Right atrium auricular region (tissue), 2 donors: ENCODE measurements at regions not wholly inside any gene's neighbourhood (a gene's known extent, or its start where the extent isn't known, plus 50 kb on each side); places are given as distances from the start of the nearest gene placed in this dataset.
"Not testable (repeated sequence)": the region's sequence is repeated elsewhere in the genome, so short reads cannot be mapped to it uniquely, and the experiment has no call there.

Source experiments
- DNase-seq: peaks from one replicate; pipeline ENCODE4 v3.0.0-alpha.2; 2019; ENCODE audit warnings: low spot score
- H3K27ac ChIP-seq, 2 donors: fragments of 200-600 bp; sonication (generic); 1 replicate in 1 of 2; 2 replicates in 1 of 2; pipeline ENCODE4 v1.5.1; 2016 to 2019
- H3K27me3 ChIP-seq, 2 donors: fragments of 200-600 bp; sonication (generic); one replicate each; pipeline versions ENCODE4 v1.5.1 to v1.6.0; 2017 to 2019
- H3K36me3 ChIP-seq: fragments of 200-600 bp; sonication (generic); one replicate; pipeline ENCODE4 v1.5.1; 2016
- H3K4me1 ChIP-seq, 2 donors: fragments of 200-600 bp; sonication (generic); one replicate each; pipeline versions ENCODE4 v1.5.1 to v1.6.0; 2017 to 2019
- H3K4me3 ChIP-seq, 2 donors: fragments of 200-600 bp; sonication (generic); 1 replicate in 1 of 2; 2 replicates in 1 of 2; pipeline ENCODE4 v1.5.1; 2017 to 2019; ENCODE audit warnings: mild to moderate bottlenecking in 1 of 2, moderate library complexity in 1 of 2
- H3K9me3 ChIP-seq, 2 donors: fragments of 200-600 bp; sonication (generic); one replicate each; pipeline ENCODE4 v1.5.1; 2019
- CTCF ChIP-seq, 2 donors: fragments of 200-600 bp; sonication (generic); IDR thresholded peaks; one replicate each; pipeline ENCODE4 v1.5.1; 2019; ENCODE audit warnings: antibody characterized with exemption in 2 of 2

- no peak for DNase-seq
- TF ChIP-seq CTCF (IDR thresholded peaks at IDR 0.05), result no peak
- Histone ChIP-seq H3K4me3 (no peak overlapping the region), H3K4me1 (no peaks in the 10 kb centered on the region), H3K9me3 (no peaks in the 10 kb centered on the region), H3K27me3 (no peaks in the 10 kb centered on the region), H3K27ac (no peak overlapping the region), H3K36me3 (no peaks in the 10 kb centered on the region)
Measured at GRCh38 chr19:20320191-20320590, 153.2 kb downstream of the ZNF486 start.

DNA sequence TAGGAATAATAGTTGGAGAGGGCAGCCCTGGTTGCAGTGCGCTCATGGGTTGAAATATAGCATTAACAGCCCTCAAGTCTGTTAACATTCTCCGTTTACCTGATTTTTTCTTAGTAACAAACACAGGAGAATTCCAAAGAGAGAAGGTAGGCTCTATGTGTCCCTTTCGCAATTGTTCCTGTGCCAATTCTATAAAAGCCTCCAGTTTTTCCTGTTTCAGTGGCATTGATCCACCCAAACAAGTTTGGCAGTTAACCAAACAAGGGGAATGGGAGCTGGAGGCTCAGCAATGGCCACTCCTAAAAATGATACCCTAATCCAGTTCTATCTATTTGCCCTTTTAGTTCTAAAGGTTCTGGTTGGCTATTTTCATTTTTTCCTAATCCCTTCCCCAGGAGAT lies 151.6 kb downstream of the ZNF486 start:
- no peak overlapping the region for H3K4me3 ChIP-seq
- H3K27me3 ChIP-seq, result no peaks in the 10 kb centered on the region
- TF ChIP-seq CTCF (IDR thresholded peaks at IDR 0.05), result no peak
- H3K27ac ChIP-seq, result no peak overlapping the region
- no peaks in the 10 kb centered on the region for H3K36me3 ChIP-seq
- no peaks in the 10 kb centered on the region for H3K9me3 ChIP-seq
- no peaks in the 10 kb centered on the region for H3K4me1 ChIP-seq
- no peak for DNase-seq

GRCh38 chr19:20315543-20315942 lies 148.5 kb downstream of the ZNF486 start:
- TF ChIP-seq CTCF (IDR thresholded peaks at IDR 0.05), result no peak
- Histone ChIP-seq H3K36me3 (no peaks in the 10 kb centered on the region), H3K9me3 (no peaks in the 10 kb centered on the region), H3K27me3 (no peaks in the 10 kb centered on the region), H3K4me3 (no peak overlapping the region), H3K4me1 (no peaks in the 10 kb centered on the region), H3K27ac (no peak overlapping the region)
- no peak for DNase-seq

DNA sequence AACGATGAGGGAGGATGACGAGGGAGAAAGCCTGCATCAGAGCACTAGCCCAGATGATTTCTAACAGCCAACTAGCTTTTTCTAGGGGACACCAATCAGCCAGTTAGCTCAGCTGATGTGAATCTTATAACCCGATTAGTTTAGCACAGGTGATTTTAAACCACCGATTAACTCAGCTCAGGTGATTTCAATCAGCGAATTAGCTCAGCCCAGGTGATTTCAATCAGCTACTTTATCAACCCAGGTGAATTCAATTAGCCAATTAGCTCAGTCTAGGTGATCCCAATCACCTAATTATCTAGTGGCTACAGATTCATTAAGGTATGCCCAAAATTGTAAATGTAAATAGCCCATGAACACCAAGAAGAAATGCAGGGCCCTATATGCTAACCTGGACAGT lies 146.9 kb downstream of the ZNF486 start:
- Histone ChIP-seq H3K27ac (no peak overlapping the region), H3K9me3 (no peaks in the 10 kb centered on the region), H3K4me3 (no peak overlapping the region), H3K36me3 (no peaks in the 10 kb centered on the region), H3K4me1 (no peaks in the 10 kb centered on the region), H3K27me3 (no peaks in the 10 kb centered on the region)
- TF ChIP-seq CTCF (IDR thresholded peaks at IDR 0.05), result no peak
- DNase-seq, result no peak

- no peaks in the 10 kb centered on the region for H3K36me3 ChIP-seq
- no peak overlapping the region for H3K27ac ChIP-seq
- H3K4me1 ChIP-seq, result no peaks in the 10 kb centered on the region
- TF ChIP-seq CTCF (IDR thresholded peaks at IDR 0.05), result no peak
- no peaks in the 10 kb centered on the region for H3K27me3 ChIP-seq
- no peaks in the 10 kb centered on the region for H3K9me3 ChIP-seq
- H3K4me3 ChIP-seq, result no peak overlapping the region
- DNase-seq, result no peak
Measured at GRCh38 chr19:20307127-20307526, 140.1 kb downstream of the ZNF486 start.

DNA sequence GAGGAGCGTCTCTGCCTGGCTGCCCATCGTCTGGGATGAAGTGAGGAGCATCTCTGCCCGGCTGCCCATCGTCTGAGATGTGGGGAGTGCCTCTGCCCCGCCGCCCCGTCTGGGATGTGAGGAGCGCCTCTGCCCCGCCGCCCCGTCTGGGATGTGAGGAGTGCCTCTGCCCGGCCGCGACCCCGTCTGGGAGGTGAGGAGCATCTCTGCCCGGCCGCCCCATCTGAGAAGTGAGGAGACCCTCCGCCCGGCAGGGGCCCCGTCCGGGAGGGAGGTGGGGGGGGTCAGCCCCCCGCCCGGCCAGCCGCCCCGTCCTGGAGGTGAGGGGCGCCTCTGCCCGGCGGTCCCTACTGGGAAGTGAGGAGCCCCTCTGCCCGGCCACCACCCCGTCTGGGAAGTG lies 129.3 kb downstream of the ZNF486 start:
- H3K9me3 ChIP-seq, DNase-seq: not testable (repeated sequence)

More for the DNA sequence above, 129.3 kb downstream of the ZNF486 start:
- H3K4me3 ChIP-seq, H3K4me1 ChIP-seq, H3K27me3 ChIP-seq, H3K36me3 ChIP-seq, H3K27ac ChIP-seq: not testable (repeated sequence)
